LNCaP clone FGC (cell line): ENCODE measurements at regions not wholly inside any gene's neighbourhood (a gene's known extent, or its start where the extent isn't known, plus 50 kb on each side); places are given as distances from the start of the nearest gene placed in this dataset.
"Not testable (repeated sequence)": the region's sequence is repeated elsewhere in the genome, so short reads cannot be mapped to it uniquely, and the experiment has no call there.

Experiments used
- DNase-seq: peaks from one replicate; pipeline ENCODE4 v3.0.0-alpha.2; 2011; ENCODE audit warnings: low read depth
- H3K4me3 ChIP-seq: 2 replicates; pipeline ENCODE4 v1.5.1; 2011; ENCODE audit warnings: mild to moderate bottlenecking, low read depth, low read length, control low read depth
- CTCF ChIP-seq: IDR thresholded peaks from 2 replicates; pipeline ENCODE4 v1.5.1; 2012; ENCODE audit warnings: mild to moderate bottlenecking; ENCODE audit not compliant: control insufficient read depth, insufficient read depth; ENCODE audit errors: extremely low read depth

- no peak for TF ChIP-seq CTCF
- DNase-seq: no peak
- H3K4me3 ChIP-seq: no peak overlapping the region
Measured at GRCh38 chr2:195151711-195152110, 505.3 kb upstream of the SLC39A10 start.

GRCh38 chr2:195150819-195151218 lies 506.2 kb upstream of the SLC39A10 start:
- TF ChIP-seq CTCF: no peak
- H3K4me3 ChIP-seq: no peak overlapping the region
- no peak for DNase-seq

GRCh38 chr2:195148004-195148403 lies 509.0 kb upstream of the SLC39A10 start:
- no peak for DNase-seq
- no peak for TF ChIP-seq CTCF
- no peak overlapping the region for H3K4me3 ChIP-seq

GRCh38 chr2:195146761-195147541 lies 510.1 kb upstream of the SLC39A10 start:
- no peak for DNase-seq
- TF ChIP-seq CTCF: no peak
- no peak overlapping the region for H3K4me3 ChIP-seq

- DNase-seq: no peak
- no peak overlapping the region for H3K4me3 ChIP-seq
- TF ChIP-seq CTCF: no peak
Measured at GRCh38 chr2:195138435-195138834, 518.6 kb upstream of the SLC39A10 start.

GRCh38 chr2:195125889-195126288 lies 531.1 kb upstream of the SLC39A10 start:
- DNase-seq, H3K4me3 ChIP-seq: not testable (repeated sequence)

GRCh38 chr2:195124391-195125079 lies 532.5 kb upstream of the SLC39A10 start:
- no peak for TF ChIP-seq CTCF
- DNase-seq: no peak

More at GRCh38 chr2:195124391-195125079, 532.5 kb upstream of the SLC39A10 start:
- no peak overlapping the region for H3K4me3 ChIP-seq
